PFSK-1 (cell line): ENCODE measurements at regions not wholly inside any gene's neighbourhood (a gene's known extent, or its start where the extent isn't known, plus 50 kb on each side); places are given as distances from the start of the nearest gene placed in this dataset.

Source experiments
- FOXP2 ChIP-seq: optimal IDR thresholded peaks from 2 replicates; pipeline ENCODE3; 2011; ENCODE audit warnings: borderline replicate concordance, control low read depth, inconsistent platforms; ENCODE audit not compliant: insufficient read depth; ENCODE audit errors: extremely low read length, extremely low read depth
- POLR2AphosphoS5 ChIP-seq: IDR thresholded peaks from 2 replicates; pipeline ENCODE4 v1.6.1; 2012; ENCODE audit warnings: low read depth, mild to moderate bottlenecking, control low read depth, low read length, moderate library complexity
- REST ChIP-seq, 2 experiments: IDR thresholded peaks; 2 replicates each; pipeline versions ENCODE4 v1.6.1 to v1.8.0; 2011 to 2012; ENCODE audit warnings: low read depth in 2 of 2, low read length in 2 of 2, control low read depth in 1 of 2, inconsistent platforms in 1 of 2, mild to moderate bottlenecking in 1 of 2, moderate library complexity in 1 of 2; ENCODE audit not compliant: insufficient read depth in 1 of 2
- SIN3A ChIP-seq: IDR thresholded peaks from 2 replicates; pipeline ENCODE4 v1.6.1; 2012; ENCODE audit warnings: mild to moderate bottlenecking, low read length, moderate library complexity, borderline replicate concordance; ENCODE audit not compliant: insufficient read depth
- TAF1 ChIP-seq: IDR thresholded peaks from 2 replicates; pipeline ENCODE4 v1.6.1; 2012; ENCODE audit warnings: low read length, control low read depth, borderline replicate concordance; ENCODE audit not compliant: insufficient read depth

- no peak for TF ChIP-seq SIN3A
- TF ChIP-seq FOXP2 = no peak
- no peak for TF ChIP-seq REST (IDR thresholded peaks at IDR 0.05; ENCODE audit: insufficient read depth in 1 of 2, low read depth in 2 of 2, low read length in 2 of 2)
- TF ChIP-seq TAF1 = no peak
- TF ChIP-seq POLR2AphosphoS5 = no peak
Measured at GRCh38 chr15:58369261-58369701, 62.5 kb upstream of the LIPC start.

GRCh38 chr15:58369956-58370355 is 61.8 kb upstream of the LIPC start:
- TF ChIP-seq REST (IDR thresholded peaks at IDR 0.05; ENCODE audit: insufficient read depth in 1 of 2, low read depth in 2 of 2, low read length in 2 of 2) (no peak), FOXP2 (no peak), SIN3A (no peak), POLR2AphosphoS5 (no peak), TAF1 (no peak)

- TF ChIP-seq SIN3A = no peak
- no peak for TF ChIP-seq TAF1
- TF ChIP-seq FOXP2 = no peak
- TF ChIP-seq REST (IDR thresholded peaks at IDR 0.05; ENCODE audit: insufficient read depth in 1 of 2, low read depth in 2 of 2, low read length in 2 of 2) = no peak
- TF ChIP-seq POLR2AphosphoS5 = no peak
Measured at GRCh38 chr15:58374147-58374546, 57.6 kb upstream of the LIPC start.

GRCh38 chr15:58377193-58377592 is 54.6 kb upstream of the LIPC start:
- TF ChIP-seq SIN3A (no peak), FOXP2 (no peak), POLR2AphosphoS5 (no peak), TAF1 (no peak)

- TF ChIP-seq TAF1 (no peak), REST (IDR thresholded peaks at IDR 0.05; ENCODE audit: insufficient read depth in 1 of 2, low read depth in 2 of 2, low read length in 2 of 2) (no peak), FOXP2 (no peak), POLR2AphosphoS5 (no peak), SIN3A (no peak)
Measured at GRCh38 chr15:58378241-58379085, 53.3 kb upstream of the LIPC start.
